ENCODE measurements at regions not wholly inside any gene's neighbourhood (a gene's known extent, or its start where the extent isn't known, plus 50 kb on each side); places are given as distances from the start of the nearest gene placed in this dataset.

DNA sequence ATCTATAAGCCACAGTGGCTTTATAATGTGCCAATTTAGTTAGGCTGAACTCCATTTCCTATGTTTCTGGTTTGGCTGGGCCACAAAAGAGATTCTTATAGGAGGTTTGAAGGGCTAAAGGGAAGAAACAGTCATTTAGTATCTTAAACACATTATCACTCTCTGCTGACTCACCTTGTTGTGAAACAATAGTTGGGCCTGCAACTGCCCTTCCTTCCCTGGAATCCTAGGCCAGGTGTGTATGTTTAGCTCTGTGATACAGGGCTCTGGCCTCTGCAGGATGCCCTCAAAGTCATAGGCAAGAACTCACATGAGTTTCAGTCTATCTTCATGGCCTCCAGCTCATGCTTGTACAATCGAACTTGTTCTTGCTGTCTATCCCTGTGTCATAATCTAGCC, 400.0 kb upstream of the CELF4 start:
- Mint-ChIP-seq H3K36me3 (ENCODE audit: low read depth, unreplicated experiment) (no peaks in the 10 kb centered on the region), H3K4me3 (ENCODE audit: unreplicated experiment) (no peak overlapping the region), H3K27ac (ENCODE audit: unreplicated experiment) (no peak overlapping the region), H3K4me1 (ENCODE audit: low read depth, unreplicated experiment) (no peaks in the 10 kb centered on the region), H3K27me3 (ENCODE audit: low read depth, unreplicated experiment) (no peaks in the 10 kb centered on the region), H3K9me3 (ENCODE audit: unreplicated experiment) (peaks cover 2% of the 10 kb centered on the region)
- Histone ChIP-seq H3K27me3 (ENCODE audit: insufficient read depth, low read length) (no peaks in the 10 kb centered on the region), H3K36me3 (ENCODE audit: insufficient read depth, low read length) (no peaks in the 10 kb centered on the region), H4K20me1 (ENCODE audit: insufficient read depth, low read length) (no peaks in the 10 kb centered on the region), H3K4me3 (ENCODE audit: insufficient read depth, low read depth, low read length) (no peak overlapping the region), H3K4me2 (ENCODE audit: low read length) (no peak overlapping the region), H2AFZ (ENCODE audit: low read depth, low read length) (no peak overlapping the region), H3K9me3 (ENCODE audit: insufficient read depth, low read depth, low read length) (no peaks in the 10 kb centered on the region), H3K4me1 (ENCODE audit: insufficient read depth, low read length) (no peaks in the 10 kb centered on the region), H3K79me2 (ENCODE audit: insufficient read depth, low read length) (no peaks in the 10 kb centered on the region), H3K27ac (ENCODE audit: low read depth, low read length) (no peak overlapping the region), H3K9ac (ENCODE audit: low read length) (no peak overlapping the region)
- no peak for FAIRE-seq
- TF ChIP-seq EZH2 (IDR thresholded peaks at IDR 0.05; ENCODE audit: insufficient read depth, low read length), result no peak
- TF ChIP-seq, protein P1, sequence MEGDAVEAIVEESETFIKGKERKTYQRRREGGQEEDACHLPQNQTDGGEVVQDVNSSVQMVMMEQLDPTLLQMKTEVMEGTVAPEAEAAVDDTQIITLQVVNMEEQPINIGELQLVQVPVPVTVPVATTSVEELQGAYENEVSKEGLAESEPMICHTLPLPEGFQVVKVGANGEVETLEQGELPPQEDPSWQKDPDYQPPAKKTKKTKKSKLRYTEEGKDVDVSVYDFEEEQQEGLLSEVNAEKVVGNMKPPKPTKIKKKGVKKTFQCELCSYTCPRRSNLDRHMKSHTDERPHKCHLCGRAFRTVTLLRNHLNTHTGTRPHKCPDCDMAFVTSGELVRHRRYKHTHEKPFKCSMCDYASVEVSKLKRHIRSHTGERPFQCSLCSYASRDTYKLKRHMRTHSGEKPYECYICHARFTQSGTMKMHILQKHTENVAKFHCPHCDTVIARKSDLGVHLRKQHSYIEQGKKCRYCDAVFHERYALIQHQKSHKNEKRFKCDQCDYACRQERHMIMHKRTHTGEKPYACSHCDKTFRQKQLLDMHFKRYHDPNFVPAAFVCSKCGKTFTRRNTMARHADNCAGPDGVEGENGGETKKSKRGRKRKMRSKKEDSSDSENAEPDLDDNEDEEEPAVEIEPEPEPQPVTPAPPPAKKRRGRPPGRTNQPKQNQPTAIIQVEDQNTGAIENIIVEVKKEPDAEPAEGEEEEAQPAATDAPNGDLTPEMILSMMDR (IDR thresholded peaks at IDR 0.05; ENCODE audit: insufficient read depth, low read depth, low read length), result no peak
- no peak for DNase-seq (ENCODE audit: low read depth)

DNA sequence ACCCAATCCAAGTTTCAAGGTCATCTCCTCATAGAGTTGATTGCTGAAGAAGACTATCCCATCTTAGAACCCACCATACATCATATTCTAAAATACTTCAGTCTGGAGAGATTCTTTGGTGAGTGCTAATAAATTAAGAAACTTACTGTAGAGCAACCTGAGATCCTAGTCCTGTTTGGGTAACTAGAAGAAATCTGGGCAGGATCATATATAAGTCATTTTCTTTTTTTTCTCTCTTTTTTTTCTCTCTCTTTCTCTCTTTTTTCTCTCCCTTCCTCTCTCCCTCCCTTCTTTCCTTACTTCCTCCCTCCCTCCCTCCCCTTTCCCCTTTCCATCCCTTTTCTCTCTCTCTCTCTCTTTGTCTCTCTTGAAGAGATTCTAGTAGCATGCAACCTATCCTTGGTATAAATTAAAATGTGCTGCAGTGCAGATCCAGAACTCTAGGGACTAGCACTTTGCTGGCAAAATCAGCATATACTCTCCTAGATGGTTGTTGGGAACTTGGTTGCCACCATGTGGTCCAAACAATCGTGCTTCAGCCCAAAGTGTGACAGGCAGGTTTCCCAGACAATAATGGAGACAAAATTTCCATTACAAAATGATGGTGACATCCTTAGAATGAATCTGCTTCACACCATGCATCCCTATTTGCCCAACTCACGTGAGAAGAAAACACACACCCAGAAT, 399.4 kb upstream of the CELF4 start:
- H3K27ac ChIP-seq (ENCODE audit: low read depth, low read length), result no peak overlapping the region
- H3K27me3 ChIP-seq (ENCODE audit: insufficient read depth, low read length), result no peaks in the 10 kb centered on the region
- FAIRE-seq, result no peak
- Mint-ChIP-seq H3K27ac (ENCODE audit: unreplicated experiment) (no peak overlapping the region), H3K4me1 (ENCODE audit: low read depth, unreplicated experiment) (no peaks in the 10 kb centered on the region), H3K27me3 (ENCODE audit: low read depth, unreplicated experiment) (no peaks in the 10 kb centered on the region), H3K4me3 (ENCODE audit: unreplicated experiment) (no peak overlapping the region), H3K36me3 (ENCODE audit: low read depth, unreplicated experiment) (no peaks in the 10 kb centered on the region), H3K9me3 (ENCODE audit: unreplicated experiment) (peaks cover 2% of the 10 kb centered on the region)
- H2AFZ ChIP-seq (ENCODE audit: low read depth, low read length), result no peak overlapping the region
- H3K79me2 ChIP-seq (ENCODE audit: insufficient read depth, low read length), result no peaks in the 10 kb centered on the region
- no peaks in the 10 kb centered on the region for H3K9me3 ChIP-seq (ENCODE audit: insufficient read depth, low read depth, low read length)
- H4K20me1 ChIP-seq (ENCODE audit: insufficient read depth, low read length), result no peaks in the 10 kb centered on the region
- H3K36me3 ChIP-seq (ENCODE audit: insufficient read depth, low read length), result no peaks in the 10 kb centered on the region
- H3K4me3 ChIP-seq (ENCODE audit: insufficient read depth, low read depth, low read length), result no peak overlapping the region
- H3K9ac ChIP-seq (ENCODE audit: low read length), result no peak overlapping the region
- TF ChIP-seq EZH2 (IDR thresholded peaks at IDR 0.05; ENCODE audit: insufficient read depth, low read length), result no peak
- TF ChIP-seq, protein P1 (IDR thresholded peaks at IDR 0.05; ENCODE audit: insufficient read depth, low read depth, low read length), result no peak
- DNase-seq (ENCODE audit: low read depth), result no peak
- no peaks in the 10 kb centered on the region for H3K4me1 ChIP-seq (ENCODE audit: insufficient read depth, low read length)
- no peak overlapping the region for H3K4me2 ChIP-seq (ENCODE audit: low read length)

DNA sequence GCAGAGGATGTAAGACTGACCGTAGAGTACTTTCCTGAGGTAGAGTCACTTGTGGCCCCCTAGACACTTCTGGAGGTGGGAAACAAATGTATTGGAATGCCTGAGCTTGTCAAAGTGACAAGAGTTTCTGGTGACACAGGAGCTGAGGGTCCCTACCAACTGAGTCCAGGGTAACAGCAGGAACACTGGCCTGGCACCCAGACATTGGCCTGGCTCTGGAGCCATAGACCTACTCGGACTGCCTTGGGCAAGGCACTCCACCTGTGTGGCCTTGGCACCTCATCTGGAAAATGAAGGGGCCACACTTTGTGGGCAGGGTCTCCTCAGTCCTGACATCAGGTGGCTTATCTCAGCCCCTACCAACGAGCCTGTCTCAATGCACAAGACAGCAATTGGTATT, 398.2 kb upstream of the CELF4 start:
- no peak overlapping the region for H3K4me3 ChIP-seq (ENCODE audit: insufficient read depth, low read depth, low read length)
- no peak for FAIRE-seq
- no peaks in the 10 kb centered on the region for H4K20me1 ChIP-seq (ENCODE audit: insufficient read depth, low read length)
- Mint-ChIP-seq H3K4me3 (ENCODE audit: unreplicated experiment) (no peak overlapping the region), H3K27me3 (ENCODE audit: low read depth, unreplicated experiment) (no peaks in the 10 kb centered on the region), H3K4me1 (ENCODE audit: low read depth, unreplicated experiment) (no peaks in the 10 kb centered on the region), H3K27ac (ENCODE audit: unreplicated experiment) (no peak overlapping the region), H3K36me3 (ENCODE audit: low read depth, unreplicated experiment) (no peaks in the 10 kb centered on the region), H3K9me3 (ENCODE audit: unreplicated experiment) (peaks cover 5% of the 10 kb centered on the region)
- H3K27me3 ChIP-seq (ENCODE audit: insufficient read depth, low read length), result no peaks in the 10 kb centered on the region
- no peaks in the 10 kb centered on the region for H3K36me3 ChIP-seq (ENCODE audit: insufficient read depth, low read length)
- DNase-seq (ENCODE audit: low read depth), result no peak
- H3K9ac ChIP-seq (ENCODE audit: low read length), result no peak overlapping the region
- no peak for TF ChIP-seq EZH2 (IDR thresholded peaks at IDR 0.05; ENCODE audit: insufficient read depth, low read length)
- TF ChIP-seq, protein P1 (IDR thresholded peaks at IDR 0.05; ENCODE audit: insufficient read depth, low read depth, low read length), result no peak
- H3K27ac ChIP-seq (ENCODE audit: low read depth, low read length), result no peak overlapping the region
- H3K4me2 ChIP-seq (ENCODE audit: low read length), result no peak overlapping the region
- H2AFZ ChIP-seq (ENCODE audit: low read depth, low read length), result no peak overlapping the region
- H3K9me3 ChIP-seq (ENCODE audit: insufficient read depth, low read depth, low read length), result no peaks in the 10 kb centered on the region
- no peaks in the 10 kb centered on the region for H3K4me1 ChIP-seq (ENCODE audit: insufficient read depth, low read length)
- H3K79me2 ChIP-seq (ENCODE audit: insufficient read depth, low read length), result no peaks in the 10 kb centered on the region
